Spleen (tissue), 7 donors: ENCODE measurements at regions not wholly inside any gene's neighbourhood (a gene's known extent, or its start where the extent isn't known, plus 50 kb on each side); places are given as distances from the start of the nearest gene placed in this dataset.

Experiments
- POLR2AphosphoS5 ChIP-seq, 3 donors: sonication (generic); formaldehyde crosslinking; IDR thresholded peaks; one replicate each; pipeline ENCODE4 v1.5.1; 2017; ENCODE audit warnings: antibody characterized with exemption in 3 of 3
- TF ChIP-seq, protein P1 (sequence below), 11 experiments: fragments of 200-600 bp in 7 of 11; fragments of 450-650 bp in 4 of 11; sonication (generic) in 4 of 11; IDR thresholded peaks in 8 of 11; conservative IDR thresholded peaks in 3 of 11; 1 replicate in 7 of 11; 2 replicates in 4 of 11; pipeline versions ENCODE4 v1.4.0 to v1.8.0; 2016 to 2021; ENCODE audit warnings: antibody characterized with exemption in 11 of 11, inconsistent platforms in 4 of 11, mild to moderate bottlenecking in 1 of 11
- donor health status: DM: no; HTN: no; CAD: no; lungs with moderate emphysema.
- donor health status: DM: no; HTN: no; CAD: no.
- donor health status: DM: no; HTN: no; CAD: no.

DNA sequence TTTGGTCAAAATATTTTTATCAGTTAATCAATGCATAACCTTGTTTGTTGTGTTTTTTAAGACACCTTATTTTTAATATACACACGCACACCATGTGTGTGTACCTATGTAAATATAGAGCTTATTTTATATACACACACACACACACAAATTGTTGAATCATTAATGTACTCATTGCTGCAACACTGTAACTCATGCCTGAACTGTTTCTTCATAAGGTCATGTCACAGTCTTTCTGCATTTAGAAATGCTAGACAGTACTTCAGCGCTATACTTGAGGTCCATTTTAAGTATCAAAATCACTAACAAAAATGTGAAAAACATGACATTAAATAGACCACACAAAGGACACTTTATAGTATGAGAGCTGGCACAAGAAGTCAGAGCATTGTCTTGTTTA is 589.4 kb downstream of the SI start:
- no peak for TF ChIP-seq POLR2AphosphoS5 (IDR thresholded peaks at IDR 0.05)
- TF ChIP-seq, protein P1, sequence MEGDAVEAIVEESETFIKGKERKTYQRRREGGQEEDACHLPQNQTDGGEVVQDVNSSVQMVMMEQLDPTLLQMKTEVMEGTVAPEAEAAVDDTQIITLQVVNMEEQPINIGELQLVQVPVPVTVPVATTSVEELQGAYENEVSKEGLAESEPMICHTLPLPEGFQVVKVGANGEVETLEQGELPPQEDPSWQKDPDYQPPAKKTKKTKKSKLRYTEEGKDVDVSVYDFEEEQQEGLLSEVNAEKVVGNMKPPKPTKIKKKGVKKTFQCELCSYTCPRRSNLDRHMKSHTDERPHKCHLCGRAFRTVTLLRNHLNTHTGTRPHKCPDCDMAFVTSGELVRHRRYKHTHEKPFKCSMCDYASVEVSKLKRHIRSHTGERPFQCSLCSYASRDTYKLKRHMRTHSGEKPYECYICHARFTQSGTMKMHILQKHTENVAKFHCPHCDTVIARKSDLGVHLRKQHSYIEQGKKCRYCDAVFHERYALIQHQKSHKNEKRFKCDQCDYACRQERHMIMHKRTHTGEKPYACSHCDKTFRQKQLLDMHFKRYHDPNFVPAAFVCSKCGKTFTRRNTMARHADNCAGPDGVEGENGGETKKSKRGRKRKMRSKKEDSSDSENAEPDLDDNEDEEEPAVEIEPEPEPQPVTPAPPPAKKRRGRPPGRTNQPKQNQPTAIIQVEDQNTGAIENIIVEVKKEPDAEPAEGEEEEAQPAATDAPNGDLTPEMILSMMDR (IDR thresholded peaks at IDR 0.05 in 8 of 11, conservative IDR thresholded peaks at IDR 0.05 in 3 of 11) = no peak
